ENCODE measurements at regions not wholly inside any gene's neighbourhood (a gene's known extent, or its start where the extent isn't known, plus 50 kb on each side); places are given as distances from the start of the nearest gene placed in this dataset.

GRCh38 chr14:106578481-106578880, 1052.1 kb downstream of the TMEM121 start:
- DNase-seq = no peak
- Histone ChIP-seq H3K9me2 (replicated peaks; ENCODE audit: low read length) (no peaks in the 10 kb centered on the region), H3K4me1 (ENCODE audit: insufficient read depth, low read length) (no peaks in the 10 kb centered on the region), H4K20me1 (ENCODE audit: low read length) (no peaks in the 10 kb centered on the region), H3K27me3 (ENCODE audit: low read length) (no peaks in the 10 kb centered on the region), H3K9ac (ENCODE audit: low read length) (no peak overlapping the region), H3K36me3 (ENCODE audit: low read depth, low read length) (no peaks in the 10 kb centered on the region), H3K4me3 (ENCODE audit: low read length) (no peak overlapping the region), H2AFZ (ENCODE audit: low read length) (no peak overlapping the region), H3K4me2 (ENCODE audit: low read length) (no peak overlapping the region), H3K9me3 (ENCODE audit: low read length) (peaks cover 19% of the 10 kb centered on the region; the same call in 1 of the 2 replicates), H3K79me2 (ENCODE audit: low read length) (no peaks in the 10 kb centered on the region), H3F3A (ENCODE audit: low read length, unreplicated experiment) (no peaks in the 10 kb centered on the region), H3K27ac (ENCODE audit: low read length) (no peak overlapping the region)
- intact Hi-C loops (cut with micrococcal nuclease) = no loop called here
- ATAC-seq = no peak
- no TSS peak for BruUV-seq (replicated peaks)
- POLR2A ChIA-PET (ENCODE audit: unreplicated experiment) = no interaction called here
- CTCF ChIA-PET = no interaction called here
- TF ChIP-seq CTCF (conservative IDR thresholded peaks at IDR 0.05; ENCODE audit: low read depth, low read length) (no peak), EZH2 (IDR thresholded peaks at IDR 0.05; ENCODE audit: low read length, unreplicated experiment) (no peak), EZH2phosphoT487 (IDR thresholded peaks at IDR 0.05; ENCODE audit: borderline replicate concordance, low read length) (no peak)

DNA sequence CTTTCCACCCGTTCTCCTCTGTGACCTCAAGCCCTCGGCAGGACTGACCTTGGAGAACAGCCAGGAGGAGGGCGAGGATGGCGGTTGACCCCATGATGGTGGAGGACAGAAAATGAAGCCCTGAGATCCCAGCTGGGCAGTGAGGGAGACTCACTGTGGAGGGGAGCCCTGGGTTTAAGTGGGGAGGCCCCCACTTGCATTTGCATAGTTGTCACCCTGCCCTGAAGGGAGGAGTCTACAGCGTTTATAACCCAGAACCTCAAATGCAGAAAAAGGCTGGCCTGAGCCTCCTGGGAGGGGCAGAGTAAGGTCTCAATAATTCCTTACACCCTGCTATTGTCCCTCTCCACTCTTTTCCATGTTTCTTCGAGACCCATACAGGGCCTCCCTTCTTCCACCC, 1052.7 kb downstream of the TMEM121 start:
- no peaks in the 10 kb centered on the region for H3F3A ChIP-seq (ENCODE audit: low read length, unreplicated experiment)
- no peaks in the 10 kb centered on the region for H3K9me2 ChIP-seq (replicated peaks; ENCODE audit: low read length)
- BruUV-seq (replicated peaks) = no TSS peak
- no peak overlapping the region for H2AFZ ChIP-seq (ENCODE audit: low read length)
- intact Hi-C loops (cut with micrococcal nuclease) = no loop called here
- peaks cover 20% of the 10 kb centered on the region; the same call in 1 of the 2 replicates for H3K9me3 ChIP-seq (ENCODE audit: low read length)
- H3K27me3 ChIP-seq (ENCODE audit: low read length) = no peaks in the 10 kb centered on the region
- H4K20me1 ChIP-seq (ENCODE audit: low read length) = no peaks in the 10 kb centered on the region
- H3K27ac ChIP-seq (ENCODE audit: low read length) = no peak overlapping the region
- ChIA-PET CTCF (no interaction called here), POLR2A (ENCODE audit: unreplicated experiment) (no interaction called here)
- H3K36me3 ChIP-seq (ENCODE audit: low read depth, low read length) = no peaks in the 10 kb centered on the region
- H3K4me1 ChIP-seq (ENCODE audit: insufficient read depth, low read length) = no peaks in the 10 kb centered on the region
- TF ChIP-seq CTCF (conservative IDR thresholded peaks at IDR 0.05; ENCODE audit: low read depth, low read length) (no peak), EZH2 (IDR thresholded peaks at IDR 0.05; ENCODE audit: low read length, unreplicated experiment) (no peak), EZH2phosphoT487 (IDR thresholded peaks at IDR 0.05; ENCODE audit: borderline replicate concordance, low read length) (no peak)
- no peak overlapping the region for H3K9ac ChIP-seq (ENCODE audit: low read length)
- H3K4me3 ChIP-seq (ENCODE audit: low read length) = no peak overlapping the region
- no peak overlapping the region for H3K4me2 ChIP-seq (ENCODE audit: low read length)
- DNase-seq = no peak
- no peaks in the 10 kb centered on the region for H3K79me2 ChIP-seq (ENCODE audit: low read length)
- no peak for ATAC-seq

DNA sequence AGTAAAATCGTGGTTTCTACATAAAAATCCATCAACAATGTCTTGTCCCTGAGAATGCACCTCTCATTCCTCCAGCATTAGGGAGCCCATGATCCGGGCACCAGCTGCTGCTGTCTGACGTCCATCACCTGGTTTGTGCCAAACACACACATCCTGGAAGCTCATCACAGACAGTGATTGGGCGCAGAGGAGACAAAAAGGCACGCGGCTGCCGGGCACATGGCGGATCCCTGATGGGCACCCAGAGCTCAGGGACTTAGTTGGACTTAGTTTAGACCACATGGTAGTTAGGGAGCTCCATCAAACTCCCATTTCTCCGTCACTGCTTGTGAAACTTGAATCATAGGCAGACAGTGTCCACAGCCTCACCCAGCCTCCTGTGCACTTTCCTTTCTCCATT, 1059.3 kb downstream of the TMEM121 start:
- no peak overlapping the region for H3K4me2 ChIP-seq (ENCODE audit: low read length)
- intact Hi-C loops (cut with micrococcal nuclease) = no loop called here
- no peak overlapping the region for H3K27ac ChIP-seq (ENCODE audit: low read length)
- H3K4me1 ChIP-seq (ENCODE audit: insufficient read depth, low read length) = no peaks in the 10 kb centered on the region
- H2AFZ ChIP-seq (ENCODE audit: low read length) = no peak overlapping the region
- H3K27me3 ChIP-seq (ENCODE audit: low read length) = no peaks in the 10 kb centered on the region
- no TSS peak for BruUV-seq (replicated peaks)
- POLR2A ChIA-PET (ENCODE audit: unreplicated experiment) = no interaction called here
- TF ChIP-seq EZH2 (IDR thresholded peaks at IDR 0.05; ENCODE audit: low read length, unreplicated experiment) (no peak), EZH2phosphoT487 (IDR thresholded peaks at IDR 0.05; ENCODE audit: borderline replicate concordance, low read length) (no peak), CTCF (conservative IDR thresholded peaks at IDR 0.05; ENCODE audit: low read depth, low read length) (no peak)
- no peaks in the 10 kb centered on the region for H3F3A ChIP-seq (ENCODE audit: low read length, unreplicated experiment)
- no peak overlapping the region for H3K9ac ChIP-seq (ENCODE audit: low read length)
- ATAC-seq (no peak), DNase-seq (no peak)
- H3K36me3 ChIP-seq (ENCODE audit: low read depth, low read length) = no peaks in the 10 kb centered on the region; the same call in 1 of the 2 replicates
- CTCF ChIA-PET = no interaction called here
- no peaks in the 10 kb centered on the region for H4K20me1 ChIP-seq (ENCODE audit: low read length)
- 0 out of 2 replicates have a peak, but pooled peaks cover 23% of the 10 kb centered on the region for H3K9me3 ChIP-seq (ENCODE audit: low read length)
- H3K4me3 ChIP-seq (ENCODE audit: low read length) = no peak overlapping the region
- no peaks in the 10 kb centered on the region for H3K79me2 ChIP-seq (ENCODE audit: low read length)
- no peaks in the 10 kb centered on the region for H3K9me2 ChIP-seq (replicated peaks; ENCODE audit: low read length)
